ENCODE measurements at regions not wholly inside any gene's neighbourhood (a gene's known extent, or its start where the extent isn't known, plus 50 kb on each side); places are given as distances from the start of the nearest gene placed in this dataset.

GRCh38 chr13:70905035-70905434 is 796.8 kb upstream of the KLHL1 start:
- Histone ChIP-seq H3K9ac (ENCODE audit: low read length in 5 of 5) (no peak overlapping the region), H3K4me1 (ENCODE audit: control insufficient read depth in 5 of 5, insufficient read depth in 5 of 5, low read length in 5 of 5) (no peaks in the 10 kb centered on the region), H3K4me3 (ENCODE audit: low read depth in 1 of 5, low read length in 5 of 5) (no peak overlapping the region), H3K27ac (ENCODE audit: low read depth, low read length) (no peak overlapping the region), H3K36me3 (ENCODE audit: control insufficient read depth in 5 of 5, insufficient read depth in 5 of 5, low read length in 5 of 5) (no peaks in the 10 kb centered on the region), H3K27me3 (ENCODE audit: control insufficient read depth in 5 of 5, insufficient read depth in 4 of 5, low read length in 5 of 5) (no peaks in the 10 kb centered on the region), H3K9me3 (ENCODE audit: control insufficient read depth in 5 of 5, low read length in 5 of 5) (no peaks in the 10 kb centered on the region)

DNA sequence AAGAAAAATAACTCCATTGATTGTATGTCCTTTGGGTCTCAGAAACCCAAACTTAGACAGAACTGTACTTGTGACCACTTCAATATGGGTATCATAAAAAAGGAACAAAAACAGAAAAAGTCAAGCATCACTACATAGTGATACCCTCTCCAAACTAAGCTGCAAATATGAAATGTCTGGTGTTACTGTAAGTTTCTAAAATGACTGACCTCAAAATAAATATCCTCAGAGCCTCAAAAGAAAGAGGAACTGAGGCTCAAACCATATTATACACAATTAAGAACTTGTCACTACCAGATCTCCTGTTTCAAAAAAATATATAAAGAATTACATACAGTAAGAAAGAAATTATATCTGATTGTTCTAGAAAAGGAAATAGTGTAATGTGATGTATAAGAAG is 787.9 kb upstream of the KLHL1 start:
- Histone ChIP-seq H3K36me3 (ENCODE audit: control insufficient read depth in 5 of 5, insufficient read depth in 5 of 5, low read length in 5 of 5) (no peaks in the 10 kb centered on the region), H3K27me3 (ENCODE audit: control insufficient read depth in 5 of 5, insufficient read depth in 4 of 5, low read length in 5 of 5) (no peaks in the 10 kb centered on the region), H3K27ac (ENCODE audit: low read depth, low read length) (no peak overlapping the region), H3K4me1 (ENCODE audit: control insufficient read depth in 5 of 5, insufficient read depth in 5 of 5, low read length in 5 of 5) (no peaks in the 10 kb centered on the region), H3K9ac (ENCODE audit: low read length in 5 of 5) (no peak overlapping the region), H3K9me3 (ENCODE audit: control insufficient read depth in 5 of 5, low read length in 5 of 5) (peaks cover 0 to 2% (median 0%) of the 10 kb centered on the region in 5 donors), H3K4me3 (ENCODE audit: low read depth in 1 of 5, low read length in 5 of 5) (no peak overlapping the region)

- Histone ChIP-seq H3K9ac (ENCODE audit: low read length in 5 of 5) (no peak overlapping the region), H3K27ac (ENCODE audit: low read depth, low read length) (no peak overlapping the region), H3K4me1 (ENCODE audit: control insufficient read depth in 5 of 5, insufficient read depth in 5 of 5, low read length in 5 of 5) (no peaks in the 10 kb centered on the region), H3K27me3 (ENCODE audit: control insufficient read depth in 5 of 5, insufficient read depth in 4 of 5, low read length in 5 of 5) (no peaks in the 10 kb centered on the region), H3K9me3 (ENCODE audit: control insufficient read depth in 5 of 5, low read length in 5 of 5) (peaks cover 0 to 2% (median 0%) of the 10 kb centered on the region in 5 donors), H3K36me3 (ENCODE audit: control insufficient read depth in 5 of 5, insufficient read depth in 5 of 5, low read length in 5 of 5) (no peaks in the 10 kb centered on the region), H3K4me3 (ENCODE audit: low read depth in 1 of 5, low read length in 5 of 5) (no peak overlapping the region)
These were observed 787.3 kb upstream of the KLHL1 start for GRCh38 chr13:70895599-70895998.

- H3K27me3 ChIP-seq (ENCODE audit: control insufficient read depth in 5 of 5, insufficient read depth in 4 of 5, low read length in 5 of 5), result no peaks in the 10 kb centered on the region
- no peak overlapping the region for H3K27ac ChIP-seq (ENCODE audit: low read depth, low read length)
- peaks cover 0 to 2% (median 0%) of the 10 kb centered on the region in 5 donors for H3K9me3 ChIP-seq (ENCODE audit: control insufficient read depth in 5 of 5, low read length in 5 of 5)
- no peaks in the 10 kb centered on the region for H3K36me3 ChIP-seq (ENCODE audit: control insufficient read depth in 5 of 5, insufficient read depth in 5 of 5, low read length in 5 of 5)
- H3K4me3 ChIP-seq (ENCODE audit: low read depth in 1 of 5, low read length in 5 of 5), result no peak overlapping the region
- no peak overlapping the region for H3K9ac ChIP-seq (ENCODE audit: low read length in 5 of 5)
- H3K4me1 ChIP-seq (ENCODE audit: control insufficient read depth in 5 of 5, insufficient read depth in 5 of 5, low read length in 5 of 5), result no peaks in the 10 kb centered on the region
These were observed 786.0 kb upstream of the KLHL1 start for GRCh38 chr13:70894258-70894657.

GRCh38 chr13:70893832-70894231 is 785.6 kb upstream of the KLHL1 start:
- H3K9ac ChIP-seq (ENCODE audit: low read length in 5 of 5), result no peak overlapping the region
- H3K9me3 ChIP-seq (ENCODE audit: control insufficient read depth in 5 of 5, low read length in 5 of 5), result peaks cover 0 to 2% (median 0%) of the 10 kb centered on the region in 5 donors
- no peaks in the 10 kb centered on the region for H3K36me3 ChIP-seq (ENCODE audit: control insufficient read depth in 5 of 5, insufficient read depth in 5 of 5, low read length in 5 of 5)
- H3K4me1 ChIP-seq (ENCODE audit: control insufficient read depth in 5 of 5, insufficient read depth in 5 of 5, low read length in 5 of 5), result no peaks in the 10 kb centered on the region
- no peak overlapping the region for H3K27ac ChIP-seq (ENCODE audit: low read depth, low read length)
- H3K4me3 ChIP-seq (ENCODE audit: low read depth in 1 of 5, low read length in 5 of 5), result no peak overlapping the region
- no peaks in the 10 kb centered on the region for H3K27me3 ChIP-seq (ENCODE audit: control insufficient read depth in 5 of 5, insufficient read depth in 4 of 5, low read length in 5 of 5)

DNA sequence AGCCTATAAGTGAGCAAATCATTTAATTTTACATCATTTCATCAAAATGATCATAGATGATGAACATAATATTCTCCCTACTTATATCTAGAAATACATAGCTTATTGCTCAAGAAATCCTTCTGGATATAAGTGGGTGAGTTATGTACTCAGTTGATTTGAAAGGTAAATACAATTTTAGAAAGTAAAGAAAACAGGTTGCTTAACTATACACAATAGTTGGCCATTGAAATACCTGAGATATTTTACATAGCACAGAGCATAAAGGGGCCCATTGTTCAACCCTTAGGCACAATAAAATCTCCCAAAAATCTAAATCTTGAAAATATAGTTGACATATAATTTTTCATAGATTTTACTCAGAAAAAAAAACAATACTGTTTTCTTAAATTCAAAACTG is 782.0 kb upstream of the KLHL1 start:
- H3K27ac ChIP-seq (ENCODE audit: low read depth, low read length), result no peak overlapping the region
- no peak overlapping the region for H3K9ac ChIP-seq (ENCODE audit: low read length in 5 of 5)
- no peaks in the 10 kb centered on the region for H3K27me3 ChIP-seq (ENCODE audit: control insufficient read depth in 5 of 5, insufficient read depth in 4 of 5, low read length in 5 of 5)
- H3K4me3 ChIP-seq (ENCODE audit: low read depth in 1 of 5, low read length in 5 of 5), result no peak overlapping the region
- no peaks in the 10 kb centered on the region for H3K4me1 ChIP-seq (ENCODE audit: control insufficient read depth in 5 of 5, insufficient read depth in 5 of 5, low read length in 5 of 5)
- H3K9me3 ChIP-seq (ENCODE audit: control insufficient read depth in 5 of 5, low read length in 5 of 5), result no peaks in the 10 kb centered on the region
- no peaks in the 10 kb centered on the region for H3K36me3 ChIP-seq (ENCODE audit: control insufficient read depth in 5 of 5, insufficient read depth in 5 of 5, low read length in 5 of 5)

DNA sequence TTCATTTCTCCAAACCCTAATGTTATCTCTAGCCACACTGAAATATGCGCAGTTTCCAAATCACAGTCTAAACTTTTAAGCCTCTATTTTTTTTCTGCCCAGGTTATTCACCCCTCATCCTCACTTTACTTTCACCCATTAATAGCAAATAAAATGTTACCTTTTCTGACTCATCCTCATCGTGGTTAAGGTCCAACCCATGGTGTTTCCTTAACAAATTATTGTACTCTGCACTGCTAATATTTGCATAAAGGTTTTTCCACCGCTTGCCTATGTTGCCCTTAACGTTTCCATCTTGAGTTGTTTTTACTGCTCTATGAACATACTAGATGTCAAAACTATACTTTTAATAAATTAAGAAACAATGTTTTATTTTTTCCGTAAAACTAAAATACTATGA is 780.9 kb upstream of the KLHL1 start:
- Histone ChIP-seq H3K9me3 (ENCODE audit: control insufficient read depth in 5 of 5, low read length in 5 of 5) (peaks cover 0 to 3% (median 0%) of the 10 kb centered on the region in 5 donors), H3K9ac (ENCODE audit: low read length in 5 of 5) (no peak overlapping the region), H3K4me3 (ENCODE audit: low read depth in 1 of 5, low read length in 5 of 5) (no peak overlapping the region), H3K4me1 (ENCODE audit: control insufficient read depth in 5 of 5, insufficient read depth in 5 of 5, low read length in 5 of 5) (no peaks in the 10 kb centered on the region), H3K27ac (ENCODE audit: low read depth, low read length) (no peak overlapping the region), H3K36me3 (ENCODE audit: control insufficient read depth in 5 of 5, insufficient read depth in 5 of 5, low read length in 5 of 5) (no peaks in the 10 kb centered on the region), H3K27me3 (ENCODE audit: control insufficient read depth in 5 of 5, insufficient read depth in 4 of 5, low read length in 5 of 5) (no peaks in the 10 kb centered on the region)

- H3K27me3 ChIP-seq (ENCODE audit: control insufficient read depth in 5 of 5, insufficient read depth in 4 of 5, low read length in 5 of 5), result no peaks in the 10 kb centered on the region
- no peak overlapping the region for H3K4me3 ChIP-seq (ENCODE audit: low read depth in 1 of 5, low read length in 5 of 5)
- H3K4me1 ChIP-seq (ENCODE audit: control insufficient read depth in 5 of 5, insufficient read depth in 5 of 5, low read length in 5 of 5), result no peaks in the 10 kb centered on the region
- peaks cover 0 to 3% (median 0%) of the 10 kb centered on the region in 5 donors for H3K9me3 ChIP-seq (ENCODE audit: control insufficient read depth in 5 of 5, low read length in 5 of 5)
- no peaks in the 10 kb centered on the region for H3K36me3 ChIP-seq (ENCODE audit: control insufficient read depth in 5 of 5, insufficient read depth in 5 of 5, low read length in 5 of 5)
- no peak overlapping the region for H3K9ac ChIP-seq (ENCODE audit: low read length in 5 of 5)
- H3K27ac ChIP-seq (ENCODE audit: low read depth, low read length), result no peak overlapping the region
These were observed 775.9 kb upstream of the KLHL1 start for GRCh38 chr13:70884196-70884595.

DNA sequence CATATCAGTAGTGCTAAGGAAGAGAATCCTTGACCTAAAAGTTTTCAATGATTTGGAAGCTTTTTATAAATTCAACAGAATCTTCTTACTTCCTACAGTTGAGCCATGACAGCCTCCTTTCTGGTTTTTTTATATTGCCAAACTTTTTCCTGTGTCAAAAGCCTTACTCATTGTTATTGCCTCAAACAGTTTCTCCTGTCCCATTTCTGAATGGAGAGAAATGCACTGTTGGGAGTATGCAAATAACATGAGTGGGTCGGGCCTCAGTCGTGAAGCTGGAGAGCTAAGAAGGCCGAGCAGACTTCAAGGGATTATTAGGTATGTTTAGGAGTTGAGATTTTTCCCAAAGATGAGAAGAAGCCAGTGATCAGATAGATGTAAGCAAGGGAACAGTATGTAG is 766.4 kb upstream of the KLHL1 start:
- Histone ChIP-seq H3K4me3 (ENCODE audit: low read depth in 1 of 5, low read length in 5 of 5) (no peak overlapping the region), H3K4me1 (ENCODE audit: control insufficient read depth in 5 of 5, insufficient read depth in 5 of 5, low read length in 5 of 5) (no peaks in the 10 kb centered on the region), H3K9ac (ENCODE audit: low read length in 5 of 5) (no peak overlapping the region), H3K9me3 (ENCODE audit: control insufficient read depth in 5 of 5, low read length in 5 of 5) (peaks cover 0 to under 1% (median 0%) of the 10 kb centered on the region in 5 donors), H3K36me3 (ENCODE audit: control insufficient read depth in 5 of 5, insufficient read depth in 5 of 5, low read length in 5 of 5) (no peaks in the 10 kb centered on the region), H3K27ac (ENCODE audit: low read depth, low read length) (no peak overlapping the region), H3K27me3 (ENCODE audit: control insufficient read depth in 5 of 5, insufficient read depth in 4 of 5, low read length in 5 of 5) (no peaks in the 10 kb centered on the region)

- peaks cover 0 to 7% (median 5%) of the 10 kb centered on the region in 5 donors for H3K9me3 ChIP-seq (ENCODE audit: control insufficient read depth in 5 of 5, low read length in 5 of 5)
- H3K36me3 ChIP-seq (ENCODE audit: control insufficient read depth in 5 of 5, insufficient read depth in 5 of 5, low read length in 5 of 5), result no peaks in the 10 kb centered on the region
- H3K27me3 ChIP-seq (ENCODE audit: control insufficient read depth in 5 of 5, insufficient read depth in 4 of 5, low read length in 5 of 5), result no peaks in the 10 kb centered on the region
- no peak overlapping the region for H3K27ac ChIP-seq (ENCODE audit: low read depth, low read length)
- H3K4me3 ChIP-seq (ENCODE audit: low read depth in 1 of 5, low read length in 5 of 5), result no peak overlapping the region
- no peak overlapping the region for H3K9ac ChIP-seq (ENCODE audit: low read length in 5 of 5)
- H3K4me1 ChIP-seq (ENCODE audit: control insufficient read depth in 5 of 5, insufficient read depth in 5 of 5, low read length in 5 of 5), result no peaks in the 10 kb centered on the region
These were observed 756.5 kb upstream of the KLHL1 start for GRCh38 chr13:70864731-70865130.

- Histone ChIP-seq H3K36me3 (ENCODE audit: control insufficient read depth in 5 of 5, insufficient read depth in 5 of 5, low read length in 5 of 5) (no peaks in the 10 kb centered on the region), H3K4me3 (ENCODE audit: low read depth in 1 of 5, low read length in 5 of 5) (no peak overlapping the region), H3K9ac (ENCODE audit: low read length in 5 of 5) (no peak overlapping the region), H3K4me1 (ENCODE audit: control insufficient read depth in 5 of 5, insufficient read depth in 5 of 5, low read length in 5 of 5) (no peaks in the 10 kb centered on the region), H3K27me3 (ENCODE audit: control insufficient read depth in 5 of 5, insufficient read depth in 4 of 5, low read length in 5 of 5) (no peaks in the 10 kb centered on the region), H3K27ac (ENCODE audit: low read depth, low read length) (no peak overlapping the region), H3K9me3 (ENCODE audit: control insufficient read depth in 5 of 5, low read length in 5 of 5) (peaks cover 0 to 7% (median 4%) of the 10 kb centered on the region in 5 donors)
These were observed 748.5 kb upstream of the KLHL1 start for GRCh38 chr13:70856711-70857110.

Measured in subcutaneous abdominal adipose tissue (tissue), 5 donors.